ENCODE measurements at regions not wholly inside any gene's neighbourhood (a gene's known extent, or its start where the extent isn't known, plus 50 kb on each side); places are given as distances from the start of the nearest gene placed in this dataset.

DNA sequence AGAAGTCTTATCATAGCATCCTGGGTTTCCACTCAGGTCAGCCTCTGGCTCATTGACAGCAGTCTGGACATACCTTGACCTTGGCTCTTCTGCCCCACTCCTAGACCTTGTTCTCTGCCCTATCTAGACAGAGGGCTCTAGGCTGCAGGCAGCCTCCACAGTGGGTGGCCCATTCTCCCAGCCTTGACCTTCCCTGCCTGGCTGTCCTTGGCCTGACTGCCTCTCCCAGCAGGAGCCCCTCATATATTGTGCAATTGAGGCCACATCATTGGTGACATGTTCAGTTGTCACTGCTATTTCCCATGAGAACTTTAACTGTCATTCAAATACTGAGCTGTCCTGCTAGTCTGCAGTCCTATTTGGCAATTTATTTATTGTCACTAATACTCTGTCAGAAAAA, 503.4 kb downstream of the PLXNA4 start:
- TF ChIP-seq GATA2 (IDR thresholded peaks at IDR 0.05; ENCODE audit: insufficient read depth, insufficient read length, low read depth, low read length) (no peak), POLR2A (IDR thresholded peaks at IDR 0.05; ENCODE audit: low read depth, low read length) (no peak), EZH2 (IDR thresholded peaks at IDR 0.05; ENCODE audit: borderline replicate concordance, low read depth, low read length, severe bottlenecking) (no peak), POLR2AphosphoS5 (IDR thresholded peaks at IDR 0.05; ENCODE audit: insufficient read depth, low read depth, low read length) (no peak), JUN (IDR thresholded peaks at IDR 0.05; ENCODE audit: borderline replicate concordance, insufficient read depth, insufficient read length, low read depth) (no peak)
- TF ChIP-seq, protein P1, sequence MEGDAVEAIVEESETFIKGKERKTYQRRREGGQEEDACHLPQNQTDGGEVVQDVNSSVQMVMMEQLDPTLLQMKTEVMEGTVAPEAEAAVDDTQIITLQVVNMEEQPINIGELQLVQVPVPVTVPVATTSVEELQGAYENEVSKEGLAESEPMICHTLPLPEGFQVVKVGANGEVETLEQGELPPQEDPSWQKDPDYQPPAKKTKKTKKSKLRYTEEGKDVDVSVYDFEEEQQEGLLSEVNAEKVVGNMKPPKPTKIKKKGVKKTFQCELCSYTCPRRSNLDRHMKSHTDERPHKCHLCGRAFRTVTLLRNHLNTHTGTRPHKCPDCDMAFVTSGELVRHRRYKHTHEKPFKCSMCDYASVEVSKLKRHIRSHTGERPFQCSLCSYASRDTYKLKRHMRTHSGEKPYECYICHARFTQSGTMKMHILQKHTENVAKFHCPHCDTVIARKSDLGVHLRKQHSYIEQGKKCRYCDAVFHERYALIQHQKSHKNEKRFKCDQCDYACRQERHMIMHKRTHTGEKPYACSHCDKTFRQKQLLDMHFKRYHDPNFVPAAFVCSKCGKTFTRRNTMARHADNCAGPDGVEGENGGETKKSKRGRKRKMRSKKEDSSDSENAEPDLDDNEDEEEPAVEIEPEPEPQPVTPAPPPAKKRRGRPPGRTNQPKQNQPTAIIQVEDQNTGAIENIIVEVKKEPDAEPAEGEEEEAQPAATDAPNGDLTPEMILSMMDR (IDR thresholded peaks at IDR 0.05; ENCODE audit: extremely low read depth in 1 of 2, insufficient read depth in 1 of 2, low read depth in 1 of 2, low read length in 2 of 2): no peak
